H1 (cell line): ENCODE measurements at regions not wholly inside any gene's neighbourhood (a gene's known extent, or its start where the extent isn't known, plus 50 kb on each side); places are given as distances from the start of the nearest gene placed in this dataset.

Experiments
- CHD7 ChIP-seq: fragments of 300-600 bp; sonication (generic); IDR thresholded peaks from 2 replicates; pipeline ENCODE4 v1.7.1; 2012; ENCODE audit warnings: low read length, moderate library complexity, mild to moderate bottlenecking, inconsistent platforms; ENCODE audit not compliant: insufficient replicate concordance
- HDAC6 ChIP-seq: IDR thresholded peaks from one replicate; pipeline ENCODE4 v1.7.1; 2012; ENCODE audit warnings: low read depth, mild to moderate bottlenecking, inconsistent platforms, low read length, moderate library complexity

- TF ChIP-seq CHD7 (no peak), HDAC6 (no peak)
Measured at GRCh38 chr13:82879921-82880320, 1002.4 kb downstream of the SLITRK1 start (continued).
